HepG2 (cell line): ENCODE measurements at regions not wholly inside any gene's neighbourhood (a gene's known extent, or its start where the extent isn't known, plus 50 kb on each side); places are given as distances from the start of the nearest gene placed in this dataset.

Experiments used
- ATAC-seq: fragments of 200-7000 bp; cut with Tn5 transposase; 3 replicates; pipeline ENCODE4 v1.9.1; 2020; ENCODE audit warnings: mild to moderate bottlenecking, moderate library complexity
- BruUV-seq: library from RNA; stranded (reverse); fragments of 400-500 nt; replicated peaks from 2 replicates; lab custom pipeline; 2021; lab: Mats Ljungman, UMichigan
- CTCF ChIA-PET: fragments of 300-600 bp; formaldehyde crosslinking; extraction: SDS; loops from one replicate; lab custom pipeline; 2021; ENCODE audit warnings: low total read pairs, inconsistent platforms, low intra/inter-chr PET ratio; lab: Yijun Ruan, JAX
- POLR2A ChIA-PET: fragments of 350-600 bp; sonication (Branson Sonifier 250); formaldehyde crosslinking; loops from one replicate; lab custom pipeline; 2020; ENCODE audit warnings: antibody characterized with exemption, inconsistent platforms; lab: Yijun Ruan, JAX
- DNase-seq: peaks from one replicate; pipeline ENCODE4 v3.0.0-alpha.2; 2015; ENCODE audit warnings: low spot score
- FAIRE-seq: peaks from 3 replicates; lab custom pipeline; 2011; peaks lifted over from hg19 to GRCh38; lab: Jason Lieb, UNC
- H2AFZ ChIP-seq: one replicate; pipeline ENCODE4 v1.6.1; 2011; ENCODE audit warnings: low read length, inconsistent platforms
- H3K27ac ChIP-seq: fragments of 300-600 bp; 3 replicates; pipeline ENCODE4 v1.8.0; 2011; ENCODE audit warnings: mixed run types, mild to moderate bottlenecking, mixed read lengths, low read length, inconsistent platforms; ENCODE audit not compliant: insufficient read depth; ENCODE audit errors: extremely low read length
- H3K27me3 ChIP-seq, 2 experiments: fragments of 200-600 bp in 1 of 2; 2 replicates in 1 of 2; 3 replicates in 1 of 2; pipeline versions ENCODE4 v1.6.0 to v1.8.0; 2011; ENCODE audit warnings: low read length in 2 of 2, mild to moderate bottlenecking in 2 of 2, moderate library complexity in 2 of 2, inconsistent platforms in 1 of 2; ENCODE audit not compliant: insufficient read depth in 2 of 2, control insufficient read depth in 1 of 2
- H3K36me3 ChIP-seq, 2 experiments: fragments of 200-600 bp in 1 of 2; replicated peaks in 1 of 2; 2 replicates in 1 of 2; 3 replicates in 1 of 2; pipeline versions ENCODE4 v1.5.1 to v1.8.0; 2011; ENCODE audit warnings: low read length in 2 of 2, inconsistent platforms in 1 of 2; ENCODE audit not compliant: insufficient read depth in 2 of 2, control insufficient read depth in 1 of 2
- H3K4me1 ChIP-seq: 2 replicates; pipeline ENCODE4 v1.5.1; 2012; ENCODE audit warnings: low read length, inconsistent platforms; ENCODE audit not compliant: insufficient read depth
- H3K4me2 ChIP-seq: 2 replicates; pipeline ENCODE4 v1.6.0; 2011; ENCODE audit warnings: low read depth, low read length, inconsistent platforms
- H3K4me3 ChIP-seq, 3 experiments: fragments of 200-600 bp in 1 of 3; sonication (generic), shearing (Covaris generic) in 1 of 3; replicated peaks in 1 of 3; 2 replicates each; pipeline ENCODE4 v1.5.1; 2011 to 2016; ENCODE audit warnings: low read length in 3 of 3, inconsistent platforms in 2 of 3, low read depth in 2 of 3, mild to moderate bottlenecking in 2 of 3, control low read depth in 1 of 3, mixed read lengths in 1 of 3; ENCODE audit not compliant: insufficient read depth in 1 of 3
- H3K79me2 ChIP-seq: one replicate; pipeline ENCODE4 v1.6.1; 2011; ENCODE audit warnings: low read length, inconsistent platforms; ENCODE audit not compliant: insufficient read depth
- H3K9ac ChIP-seq: 2 replicates; pipeline ENCODE4 v1.6.0; 2011; ENCODE audit warnings: mild to moderate bottlenecking, low read depth, low read length, inconsistent platforms; ENCODE audit not compliant: insufficient read depth
- H3K9me3 ChIP-seq: 2 replicates; pipeline ENCODE4 v1.5.1; 2012; ENCODE audit warnings: mild to moderate bottlenecking, low read length
- H4K20me1 ChIP-seq: 2 replicates; pipeline ENCODE4 v1.6.0; 2011; ENCODE audit warnings: inconsistent platforms, mild to moderate bottlenecking, low read length, moderate library complexity; ENCODE audit not compliant: insufficient read depth
- CBX5 ChIP-seq: sonication (generic); formaldehyde crosslinking; IDR thresholded peaks from 2 replicates; pipeline ENCODE4 v1.4.0; 2020; ENCODE audit warnings: missing genetic modification reagents, borderline replicate concordance
- FOXC1 ChIP-seq: sonication (generic); formaldehyde crosslinking; IDR thresholded peaks from 2 replicates; pipeline ENCODE4 v1.8.0; 2022; ENCODE audit warnings: mild to moderate bottlenecking, missing genetic modification reagents, borderline replicate concordance
- HNF1A ChIP-seq, 2 experiments: sonication (generic) in 1 of 2; formaldehyde crosslinking in 1 of 2; IDR thresholded peaks; 2 replicates each; pipeline versions ENCODE4 v1.4.0 to v1.6.1; 2016 to 2020; ENCODE audit warnings: borderline replicate concordance in 1 of 2, low read depth in 1 of 2, mild to moderate bottlenecking in 1 of 2, missing genetic modification reagents in 1 of 2
- KAT7 ChIP-seq: IDR thresholded peaks from 2 replicates; pipeline ENCODE4 v1.6.1; 2018; ENCODE audit warnings: borderline replicate concordance, missing compliant biosample characterization
- MLXIP ChIP-seq: sonication (generic); formaldehyde crosslinking; IDR thresholded peaks from 2 replicates; pipeline ENCODE4 v1.9.0; 2021; ENCODE audit warnings: missing genetic modification reagents, borderline replicate concordance
- RNF219 ChIP-seq: sonication (generic); formaldehyde crosslinking; IDR thresholded peaks from 2 replicates; pipeline ENCODE4 v1.5.0; 2020; ENCODE audit warnings: mild to moderate bottlenecking, missing genetic modification reagents
- SNAPC2 ChIP-seq: sonication (generic); formaldehyde crosslinking; IDR thresholded peaks from 2 replicates; pipeline ENCODE4 v1.8.1; 2022; ENCODE audit warnings: mild to moderate bottlenecking, missing genetic modification reagents
- SRSF4 ChIP-seq: fragments of 200-400 bp; formaldehyde crosslinking; IDR thresholded peaks from one replicate; pipeline ENCODE4 v1.6.1; 2018; ENCODE audit warnings: mild to moderate bottlenecking, low read depth, low read length, moderate library complexity; ENCODE audit not compliant: poor library complexity, severe bottlenecking
- TERF1 ChIP-seq: sonication (generic); formaldehyde crosslinking; IDR thresholded peaks from 2 replicates; pipeline ENCODE4 v1.8.0; 2022; ENCODE audit warnings: mild to moderate bottlenecking, missing genetic modification reagents, moderate library complexity
- ZNF776 ChIP-seq: sonication (generic); formaldehyde crosslinking; IDR thresholded peaks from 2 replicates; pipeline ENCODE4 v1.4.0; 2020; ENCODE audit warnings: mild to moderate bottlenecking, missing genetic modification reagents
- WGBS: methylation state at CpG from one replicate; pipeline ENCODE4 v1.1.6; 2017; ENCODE audit warnings: low lambda C conversion rate; 5-methylcytosine and 5-hydroxymethylcytosine counted together
- in situ Hi-C: cut with HindIII; loops from 2 replicates; pipeline ENCODE4 v1.10.0; 2017; ENCODE audit warnings: low pct_unique_long_range_greater_than_20kb; ENCODE audit not compliant: extremely low pct_ligation_motif_present
- intact Hi-C: fragments of 100-400 bp; cut with micrococcal nuclease; formaldehyde crosslinking; loops from one replicate; pipeline ENCODE4 v1.10.0; 2022; ENCODE audit not compliant: unreplicated experiment

- ChIA-PET CTCF (no interaction called here), POLR2A (no interaction called here)
- FAIRE-seq = no peak
- in situ Hi-C loops = no loop called here
- Histone ChIP-seq H4K20me1 (no peaks in the 10 kb centered on the region), H3K9me3 (no peaks in the 10 kb centered on the region), H2AFZ (no peak overlapping the region), H3K27ac (no peak overlapping the region), H3K27me3 (no peaks in the 10 kb centered on the region), H3K36me3 (no peaks in the 10 kb centered on the region), H3K4me1 (no peaks in the 10 kb centered on the region), H3K4me2 (no peak overlapping the region), H3K79me2 (no peaks in the 10 kb centered on the region), H3K9ac (no peak overlapping the region), H3K4me3 (no peak overlapping the region)
- WGBS = 0% methylated on average over 1 of the region's 2 CpGs
- ATAC-seq = no peak
- DNase-seq = no peak
- intact Hi-C loops = no loop called here
- no TSS peak for BruUV-seq
- TF ChIP-seq SRSF4 (no peak), TERF1 (CRISPR knock-in tag) (no peak), RNF219 (CRISPR knock-in tag) (no peak), KAT7 (no peak), CBX5 (no peak), HNF1A (IDR thresholded peaks at IDR 0.05; ENCODE audit: low read depth) (no peak), HNF1A (CRISPR knock-in tag; IDR thresholded peaks at IDR 0.05; ENCODE audit: borderline replicate concordance) (no peak), SNAPC2 (CRISPR knock-in tag) (no peak), MLXIP (CRISPR knock-in tag) (no peak), ZNF776 (CRISPR knock-in tag) (no peak), FOXC1 (CRISPR knock-in tag) (no peak)
Observed at GRCh38 chr12:67468549-67469245, 179.8 kb upstream of the DYRK2 start.
